ENCODE measurements at regions not wholly inside any gene's neighbourhood (a gene's known extent, or its start where the extent isn't known, plus 50 kb on each side); places are given as distances from the start of the nearest gene placed in this dataset.

GRCh38 chr4:159768016-159768415 lies 665.1 kb downstream of the RAPGEF2 start:
- DNase-seq (ENCODE audit: low spot score) = no peak
- TF ChIP-seq CTCF (IDR thresholded peaks at IDR 0.05; ENCODE audit: borderline replicate concordance, control extremely low read depth, extremely low read depth, insufficient read depth, missing control alignments) = no peak
- in situ Hi-C loops (cut with MboI; ENCODE audit: low sequenced_read_pairs, unreplicated experiment) = no loop called here

GRCh38 chr4:159770401-159770800 lies 667.5 kb downstream of the RAPGEF2 start:
- no peak for TF ChIP-seq CTCF (IDR thresholded peaks at IDR 0.05; ENCODE audit: borderline replicate concordance, control extremely low read depth, extremely low read depth, insufficient read depth, missing control alignments)

GRCh38 chr4:159770969-159771368 lies 668.1 kb downstream of the RAPGEF2 start:
- in situ Hi-C loops (cut with MboI; ENCODE audit: low sequenced_read_pairs, unreplicated experiment) = no loop called here
- DNase-seq (ENCODE audit: low spot score) = no peak
- no peak for TF ChIP-seq CTCF (IDR thresholded peaks at IDR 0.05; ENCODE audit: borderline replicate concordance, control extremely low read depth, extremely low read depth, insufficient read depth, missing control alignments)

More at GRCh38 chr4:159770401-159770800, 667.5 kb downstream of the RAPGEF2 start:
- no peak for DNase-seq (ENCODE audit: low spot score)
- in situ Hi-C loops (cut with MboI; ENCODE audit: low sequenced_read_pairs, unreplicated experiment) = no loop called here

GRCh38 chr4:159776961-159777360 lies 674.1 kb downstream of the RAPGEF2 start:
- no peak for DNase-seq (ENCODE audit: low spot score)
- no peak for TF ChIP-seq CTCF (IDR thresholded peaks at IDR 0.05; ENCODE audit: borderline replicate concordance, control extremely low read depth, extremely low read depth, insufficient read depth, missing control alignments)
- in situ Hi-C loops (cut with MboI; ENCODE audit: low sequenced_read_pairs, unreplicated experiment) = no loop called here

GRCh38 chr4:159777689-159778088 lies 674.8 kb downstream of the RAPGEF2 start:
- DNase-seq (ENCODE audit: low spot score) = no peak
- in situ Hi-C loops (cut with MboI; ENCODE audit: low sequenced_read_pairs, unreplicated experiment) = no loop called here
- no peak for TF ChIP-seq CTCF (IDR thresholded peaks at IDR 0.05; ENCODE audit: borderline replicate concordance, control extremely low read depth, extremely low read depth, insufficient read depth, missing control alignments)

GRCh38 chr4:159778298-159778697 lies 675.4 kb downstream of the RAPGEF2 start:
- no peak for TF ChIP-seq CTCF (IDR thresholded peaks at IDR 0.05; ENCODE audit: borderline replicate concordance, control extremely low read depth, extremely low read depth, insufficient read depth, missing control alignments)
- in situ Hi-C loops (cut with MboI; ENCODE audit: low sequenced_read_pairs, unreplicated experiment) = no loop called here
- DNase-seq (ENCODE audit: low spot score) = no peak

- in situ Hi-C loops (cut with MboI; ENCODE audit: low sequenced_read_pairs, unreplicated experiment) = no loop called here
- no peak for TF ChIP-seq CTCF (IDR thresholded peaks at IDR 0.05; ENCODE audit: borderline replicate concordance, control extremely low read depth, extremely low read depth, insufficient read depth, missing control alignments)
- DNase-seq (ENCODE audit: low spot score) = no peak
Measured at GRCh38 chr4:159779716-159780115, 676.8 kb downstream of the RAPGEF2 start.

Measured in GM13976 (cell line).